SK-N-SH (cell line): ENCODE measurements at regions not wholly inside any gene's neighbourhood (a gene's known extent, or its start where the extent isn't known, plus 50 kb on each side); places are given as distances from the start of the nearest gene placed in this dataset.
"Not testable (repeated sequence)": the region's sequence is repeated elsewhere in the genome, so short reads cannot be mapped to it uniquely, and the experiment has no call there.

Source experiments
- CTCF ChIA-PET: fragments of 300-600, 350-600 bp; formaldehyde crosslinking; extraction: SDS; loops from one replicate; lab custom pipeline; 2021; lab: Yijun Ruan, JAX
- POLR2A ChIA-PET: fragments of 350-600 bp; sonication (Branson Sonifier 250); formaldehyde crosslinking; extraction: SDS; loops from one replicate; lab custom pipeline; 2020; ENCODE audit warnings: antibody characterized with exemption, inconsistent platforms; lab: Yijun Ruan, JAX
- DNase-seq: peaks from one replicate; pipeline ENCODE4 v3.0.0; 2012
- H2AFZ ChIP-seq: fragments of 200-600 bp; sonication (generic); 2 replicates; pipeline ENCODE4 v1.8.1; 2016; ENCODE audit warnings: antibody characterized with exemption, mild to moderate bottlenecking, low read depth
- H3F3A ChIP-seq: fragments of 200-600 bp; sonication (generic); replicated peaks from 2 replicates; pipeline ENCODE3; 2016; ENCODE audit warnings: antibody characterized with exemption, mild to moderate bottlenecking; ENCODE audit not compliant: insufficient read depth
- H3K27ac ChIP-seq, 2 experiments: fragments of 200-500 bp in 1 of 2; fragments of 200-600 bp in 1 of 2; sonication (Bioruptor generic) in 1 of 2; sonication (generic), shearing (Covaris generic) in 1 of 2; 2 replicates each; pipeline versions ENCODE4 v1.5.1 to v1.6.1; 2014 to 2016; ENCODE audit warnings: low read depth in 2 of 2, inconsistent platforms in 1 of 2, low read length in 1 of 2, mild to moderate bottlenecking in 1 of 2, mixed read lengths in 1 of 2
- H3K27me3 ChIP-seq: fragments of 200-600 bp; sonication (generic), shearing (Covaris generic); 2 replicates; pipeline ENCODE4 v1.6.1; 2016; ENCODE audit warnings: mixed run types; ENCODE audit not compliant: insufficient read depth
- H3K36me3 ChIP-seq, 2 experiments: fragments of 200-500 bp in 1 of 2; fragments of 200-600 bp in 1 of 2; sonication (Bioruptor generic) in 1 of 2; sonication (generic) in 1 of 2; replicated peaks in 1 of 2; 2 replicates each; pipeline versions ENCODE3 to v1.5.1; 2014 to 2016; ENCODE audit warnings: low read length in 1 of 2, mild to moderate bottlenecking in 1 of 2; ENCODE audit not compliant: insufficient read depth in 2 of 2, control insufficient read depth in 1 of 2
- H3K4me1 ChIP-seq, 2 experiments: fragments of 200-500 bp in 1 of 2; fragments of 200-600 bp in 1 of 2; sonication (Bioruptor generic) in 1 of 2; sonication (generic), shearing (Covaris generic) in 1 of 2; 2 replicates each; pipeline versions ENCODE4 v1.5.1 to v1.6.1; 2014 to 2016; ENCODE audit warnings: low read depth in 1 of 2, low read length in 1 of 2, mixed run types in 1 of 2; ENCODE audit not compliant: insufficient read depth in 2 of 2, control insufficient read depth in 1 of 2
- H3K4me2 ChIP-seq: fragments of 200-600 bp; sonication (generic), shearing (Covaris generic); 2 replicates; pipeline ENCODE4 v1.6.1; 2017; ENCODE audit warnings: mixed run types
- H3K4me3 ChIP-seq, 2 experiments: fragments of 200-500 bp in 1 of 2; fragments of 200-600 bp in 1 of 2; sonication (Bioruptor generic) in 1 of 2; sonication (generic), shearing (Covaris generic) in 1 of 2; 2 replicates each; pipeline versions ENCODE4 v1.5.1 to v1.8.1; 2014 to 2016; ENCODE audit warnings: low read depth in 2 of 2, inconsistent platforms in 1 of 2, low read length in 1 of 2, mild to moderate bottlenecking in 1 of 2, mixed read lengths in 1 of 2, moderate library complexity in 1 of 2
- H3K79me2 ChIP-seq: fragments of 200-600 bp; sonication (generic); 2 replicates; pipeline ENCODE4 v1.8.1; 2017; ENCODE audit warnings: mild to moderate bottlenecking; ENCODE audit not compliant: insufficient read depth
- H3K9ac ChIP-seq: fragments of 200-600 bp; sonication (generic); 2 replicates; pipeline ENCODE4 v1.6.1; 2017; ENCODE audit warnings: mixed run types
- H3K9me2 ChIP-seq: fragments of 200-600 bp; sonication (generic); 2 replicates; pipeline ENCODE4 v1.6.1; 2017; ENCODE audit warnings: mixed run types
- H3K9me3 ChIP-seq: fragments of 200-600 bp; sonication (generic); 2 replicates; pipeline ENCODE4 v1.6.1; 2017; ENCODE audit warnings: mixed run types, mild to moderate bottlenecking, moderate library complexity
- H4K20me1 ChIP-seq: fragments of 200-600 bp; sonication (generic); 2 replicates; pipeline ENCODE4 v1.6.1; 2017; ENCODE audit warnings: mild to moderate bottlenecking, mixed run types; ENCODE audit not compliant: insufficient read depth
- WGBS: methylation state at CpG from one replicate; pipeline ENCODE4 v1.1.6; 2017; ENCODE audit warnings: low lambda C conversion rate; 5-methylcytosine and 5-hydroxymethylcytosine counted together

GRCh38 chr13:18870557-18870956 lies 311.1 kb downstream of the TUBA3C start:
- CTCF ChIA-PET, H3F3A ChIP-seq, H3K9ac ChIP-seq, H3K36me3 ChIP-seq, H3K27ac ChIP-seq, H3K4me2 ChIP-seq, DNase-seq, H3K9me2 ChIP-seq, H3K27me3 ChIP-seq, H3K79me2 ChIP-seq, H3K9me3 ChIP-seq, H4K20me1 ChIP-seq, H3K4me3 ChIP-seq, H3K4me1 ChIP-seq, H2AFZ ChIP-seq, POLR2A ChIA-PET: not testable (repeated sequence)
- under 1% methylated on average over 4 of the region's 4 CpGs for WGBS

DNA sequence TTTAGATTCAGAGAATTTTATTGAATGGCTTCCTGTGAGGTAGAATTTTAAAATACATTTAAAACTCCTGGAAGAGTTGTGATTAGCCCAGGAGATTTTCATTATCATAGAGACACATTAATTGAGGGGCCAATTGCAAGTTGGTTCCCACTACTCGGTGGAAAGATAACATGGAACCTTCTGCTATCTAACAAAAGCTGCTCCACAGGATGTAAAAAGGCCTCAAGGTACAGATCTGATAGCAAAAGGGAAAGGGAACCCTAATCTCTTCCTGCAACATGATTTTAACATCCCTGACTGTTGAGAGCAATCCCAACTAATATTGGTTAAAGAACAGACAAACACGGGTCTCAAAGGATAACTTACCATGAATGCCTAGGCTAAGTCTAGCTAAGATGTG lies 312.3 kb downstream of the TUBA3C start:
- 0% methylated on average over 2 of the region's 2 CpGs for WGBS
- H3K9me3 ChIP-seq, H3K4me1 ChIP-seq, H2AFZ ChIP-seq, H3K36me3 ChIP-seq, H3K9ac ChIP-seq, H3K4me2 ChIP-seq, H3K79me2 ChIP-seq, POLR2A ChIA-PET, H3K9me2 ChIP-seq, H3K4me3 ChIP-seq, H4K20me1 ChIP-seq, H3K27me3 ChIP-seq, H3F3A ChIP-seq, DNase-seq, CTCF ChIA-PET, H3K27ac ChIP-seq: not testable (repeated sequence)

DNA sequence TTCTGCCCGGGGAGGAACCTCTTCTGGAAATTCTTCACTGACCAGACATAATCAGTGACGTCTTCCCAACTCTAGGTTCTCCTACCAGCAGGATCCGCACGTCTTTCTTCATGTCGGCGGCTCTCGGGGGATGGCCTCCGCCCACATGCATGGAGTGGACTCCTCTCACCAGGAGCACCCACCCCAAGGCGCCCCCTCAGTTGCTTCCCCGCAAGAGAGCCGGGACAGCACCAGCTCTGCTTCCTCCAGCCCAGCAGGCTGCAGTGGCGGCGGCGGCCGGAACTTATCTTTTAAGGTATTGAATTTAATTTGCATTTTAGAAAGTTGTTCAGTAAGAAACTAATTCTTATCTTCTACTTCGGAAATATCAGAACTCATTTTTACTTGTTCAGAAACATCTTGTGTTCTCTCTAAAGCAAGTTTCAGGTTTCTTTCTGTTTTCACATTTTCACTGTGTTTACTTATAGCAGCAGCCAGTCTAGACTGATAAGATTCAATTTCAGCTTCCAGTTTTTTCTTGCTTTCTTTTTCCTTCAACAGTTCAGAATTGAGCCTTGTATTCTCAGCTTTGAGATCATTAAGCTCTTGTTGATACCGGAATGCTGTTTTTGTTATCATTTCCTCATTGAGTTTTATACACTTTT lies 343.5 kb downstream of the TUBA3C start:
- H3K4me3 ChIP-seq, H4K20me1 ChIP-seq, H3K9me3 ChIP-seq, CTCF ChIA-PET, H3K9ac ChIP-seq, H3K27ac ChIP-seq, H3K27me3 ChIP-seq, H3F3A ChIP-seq, H3K9me2 ChIP-seq, POLR2A ChIA-PET, H3K79me2 ChIP-seq, H2AFZ ChIP-seq, H3K4me1 ChIP-seq, DNase-seq, H3K36me3 ChIP-seq: not testable (repeated sequence)
- 18% methylated on average over 13 of the region's 17 CpGs for WGBS
- H3K4me2 ChIP-seq: peak overlapping the region; percentile 37; the same call in 1 of the 2 replicates

GRCh38 chr13:18837179-18837745 lies 344.4 kb downstream of the TUBA3C start:
- H2AFZ ChIP-seq, DNase-seq, H3K9ac ChIP-seq, H3K27me3 ChIP-seq, H3F3A ChIP-seq, H3K4me1 ChIP-seq, H3K4me2 ChIP-seq, H3K27ac ChIP-seq, H3K79me2 ChIP-seq, CTCF ChIA-PET, POLR2A ChIA-PET, H3K4me3 ChIP-seq, H3K36me3 ChIP-seq, H3K9me2 ChIP-seq, H3K9me3 ChIP-seq, H4K20me1 ChIP-seq: not testable (repeated sequence)
- WGBS: 8% methylated on average over 10 of the region's 26 CpGs

DNA sequence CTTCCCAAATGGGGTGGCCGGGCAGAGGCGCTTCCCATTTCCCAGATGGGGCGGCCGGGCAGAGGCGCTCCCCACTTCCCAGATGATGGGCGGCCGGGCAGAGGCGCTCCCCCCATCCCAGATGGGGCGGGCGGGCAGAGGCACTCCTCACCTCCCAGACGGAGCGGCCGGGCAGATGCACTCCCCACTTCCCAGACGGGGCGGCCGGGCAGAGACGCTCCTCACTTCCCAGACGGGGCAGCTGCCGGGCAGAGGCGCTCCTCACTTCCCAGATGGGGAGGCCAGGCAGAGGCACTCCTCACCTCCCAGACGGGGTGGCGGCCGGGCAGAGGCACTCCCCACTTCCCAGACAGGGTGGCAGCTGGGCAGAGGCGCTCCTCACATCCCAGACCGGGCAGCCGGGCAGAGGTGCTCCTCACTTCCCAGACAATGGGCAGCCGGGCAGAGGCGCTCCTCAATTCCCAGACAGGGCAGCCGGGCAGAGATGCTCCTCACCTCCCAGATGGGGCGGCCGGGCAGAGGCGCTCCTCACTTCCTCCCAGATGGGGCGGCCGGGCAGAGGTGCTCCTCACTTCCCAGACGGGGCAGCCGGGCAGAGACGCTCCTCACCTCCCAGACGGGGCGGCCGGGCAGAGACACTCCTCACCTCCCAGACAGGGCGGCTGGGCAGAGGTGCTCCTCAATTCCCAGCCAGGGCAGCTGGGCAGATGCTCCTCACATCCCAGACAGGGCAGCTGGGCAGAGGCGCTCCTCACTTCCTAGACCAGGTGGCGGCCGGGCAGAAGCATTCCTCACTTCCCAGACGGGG lies 345.0 kb downstream of the TUBA3C start:
- H3K27me3 ChIP-seq, H3K9me2 ChIP-seq, H3K9ac ChIP-seq, H4K20me1 ChIP-seq, H3K4me2 ChIP-seq, H2AFZ ChIP-seq, DNase-seq, CTCF ChIA-PET, H3K79me2 ChIP-seq, H3K27ac ChIP-seq, POLR2A ChIA-PET, H3K4me1 ChIP-seq, H3K36me3 ChIP-seq, H3F3A ChIP-seq, H3K9me3 ChIP-seq, H3K4me3 ChIP-seq: not testable (repeated sequence)
- 30% methylated on average over 15 of the region's 45 CpGs for WGBS

GRCh38 chr13:18835754-18836153 lies 345.9 kb downstream of the TUBA3C start:
- CTCF ChIA-PET, H2AFZ ChIP-seq, H3K4me3 ChIP-seq, H3F3A ChIP-seq, H3K27me3 ChIP-seq, H3K79me2 ChIP-seq, H4K20me1 ChIP-seq, DNase-seq, H3K4me1 ChIP-seq, H3K4me2 ChIP-seq, H3K36me3 ChIP-seq, POLR2A ChIA-PET, H3K9me2 ChIP-seq, H3K9ac ChIP-seq, H3K9me3 ChIP-seq, H3K27ac ChIP-seq: not testable (repeated sequence)
- 5% methylated on average over 4 of the region's 5 CpGs for WGBS
